ENCODE measurements at regions not wholly inside any gene's neighbourhood (a gene's known extent, or its start where the extent isn't known, plus 50 kb on each side); places are given as distances from the start of the nearest gene placed in this dataset.
"Not testable (repeated sequence)": the region's sequence is repeated elsewhere in the genome, so short reads cannot be mapped to it uniquely, and the experiment has no call there.

DNA sequence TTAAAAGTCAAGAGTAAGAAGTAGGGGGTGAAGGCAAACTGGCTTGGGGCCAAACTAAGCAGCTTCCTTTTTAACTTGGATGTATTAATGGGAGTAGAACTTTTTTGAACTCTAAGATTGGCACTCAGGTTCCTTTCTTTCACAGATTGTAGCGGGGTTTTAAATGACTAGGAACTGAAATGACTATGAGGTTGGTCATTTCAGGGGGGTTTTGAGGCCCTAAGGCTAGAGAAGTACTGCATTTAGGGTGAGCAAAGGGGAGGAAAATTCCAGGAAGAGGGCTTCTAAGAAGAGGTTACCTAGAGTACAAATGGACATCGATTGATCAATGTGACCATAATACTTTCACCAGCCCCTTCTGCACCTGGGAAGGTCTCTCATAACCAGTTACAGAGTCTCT is 381.8 kb downstream of the MLLT3 start:
- DNase-seq (ENCODE audit: low spot score): no peak

DNA sequence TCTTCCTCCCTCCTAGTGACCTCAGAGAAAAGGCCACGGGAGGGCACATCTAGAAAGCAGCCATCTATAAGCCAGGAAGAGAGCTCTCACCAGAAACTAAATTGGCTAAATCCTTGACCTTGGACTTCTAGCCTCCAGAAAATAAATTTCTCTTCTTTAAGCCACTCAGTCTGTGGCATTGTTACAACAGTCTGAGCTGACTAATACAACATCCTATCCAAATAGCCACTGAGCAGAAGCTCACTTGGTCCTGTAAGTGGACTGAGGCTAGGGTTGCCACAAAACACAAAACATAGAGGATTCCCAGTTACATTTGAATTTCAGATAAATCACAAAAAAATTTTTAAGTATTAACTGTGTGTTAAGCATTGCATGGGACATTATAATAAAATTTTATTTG is 383.4 kb downstream of the MLLT3 start:
- no peak for DNase-seq (ENCODE audit: low spot score)

GRCh38 chr9:20237686-20238085 is 384.6 kb downstream of the MLLT3 start:
- DNase-seq (ENCODE audit: low spot score): no peak

DNA sequence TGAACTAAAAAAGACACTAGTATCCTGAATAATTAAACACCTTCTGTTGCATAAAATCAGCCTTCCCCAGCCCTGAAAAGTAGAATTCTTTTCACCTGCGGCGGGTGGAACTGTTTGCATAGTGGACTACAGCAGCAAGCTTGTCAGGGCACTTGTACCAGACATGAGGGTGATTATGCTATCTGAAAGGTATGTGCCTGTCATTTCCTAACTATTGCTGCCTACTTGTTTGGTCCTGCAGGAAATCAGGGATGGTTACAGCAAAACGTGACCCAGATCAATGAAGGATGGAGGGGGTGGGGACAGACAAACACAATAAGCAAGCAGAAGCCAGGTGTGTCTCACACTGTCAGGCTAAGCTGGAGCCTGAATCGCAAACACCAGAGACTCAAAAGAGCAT is 385.6 kb downstream of the MLLT3 start:
- no peak for DNase-seq (ENCODE audit: low spot score)

DNA sequence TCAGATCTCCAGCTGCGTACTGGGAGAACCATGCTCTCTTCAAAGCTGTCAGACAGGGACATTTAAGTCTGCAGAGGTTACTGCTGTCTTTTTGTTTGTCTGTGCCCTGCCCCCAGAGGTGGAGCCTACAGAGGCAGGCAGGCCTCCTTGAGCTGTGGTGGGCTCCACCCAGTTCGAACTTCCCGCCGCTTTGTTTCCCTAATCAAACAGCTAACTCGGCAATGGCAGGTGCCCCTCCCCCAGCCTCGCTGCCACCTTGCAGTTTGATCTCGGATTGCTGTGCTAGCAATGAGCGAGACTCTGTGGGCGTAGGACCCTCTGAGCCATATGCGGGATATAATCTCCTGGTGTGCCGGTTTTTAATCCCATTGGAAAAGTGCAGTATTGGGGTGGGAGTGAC is 387.1 kb downstream of the MLLT3 start:
- DNase-seq (ENCODE audit: low spot score): not testable (repeated sequence)

DNA sequence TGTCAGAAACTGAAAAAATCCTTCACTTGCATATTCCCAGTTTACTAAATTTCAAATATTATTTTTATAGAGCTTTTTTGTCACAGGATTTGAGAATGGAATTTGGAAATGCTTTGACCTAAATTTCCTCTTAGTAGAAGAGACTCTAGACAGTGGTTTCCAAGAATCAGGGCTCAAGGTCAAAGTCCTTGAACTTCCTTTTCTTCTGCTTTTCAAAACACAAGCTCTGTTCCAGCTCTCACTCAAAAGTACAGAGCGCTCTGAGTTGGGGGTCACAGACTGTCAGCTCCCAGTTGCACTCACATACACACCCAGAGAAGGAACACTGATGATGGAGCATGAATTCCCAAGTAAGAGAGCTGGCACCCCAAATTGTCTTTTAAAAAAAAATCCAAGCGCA is 394.2 kb downstream of the MLLT3 start:
- DNase-seq (ENCODE audit: low spot score): no peak

DNA sequence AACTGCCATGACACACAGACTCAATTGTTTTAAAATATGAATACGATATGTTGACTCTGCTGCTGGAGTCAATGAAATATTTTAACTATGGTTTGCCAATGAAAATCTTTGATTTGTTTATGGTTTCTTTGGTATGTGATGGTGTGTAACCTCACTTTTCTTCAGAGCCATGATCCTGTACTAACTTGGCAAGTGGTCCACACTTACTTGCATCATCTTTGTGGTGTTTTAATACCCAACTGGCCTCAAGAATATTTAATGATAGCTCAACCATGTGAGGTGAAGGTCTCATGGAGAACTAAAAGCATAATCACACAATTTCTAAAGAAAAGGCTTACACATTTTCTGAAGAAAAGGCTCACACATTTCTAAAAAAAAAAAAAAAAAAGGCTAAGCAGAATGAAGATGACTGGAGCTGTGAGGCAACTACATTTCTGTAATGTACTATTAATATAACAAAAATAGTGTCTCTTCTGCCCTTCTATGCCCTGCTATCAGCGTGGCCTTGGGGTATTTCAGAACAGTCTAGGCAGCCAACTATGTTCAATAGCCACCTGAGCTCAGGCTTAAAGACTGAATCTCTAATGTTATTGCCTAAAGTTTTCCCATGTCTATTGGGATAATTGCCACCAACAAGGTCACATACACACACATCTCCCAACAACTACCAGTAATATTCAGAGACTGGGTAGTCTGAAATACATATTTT is 395.0 kb downstream of the MLLT3 start:
- DNase-seq (ENCODE audit: low spot score): no peak

DNA sequence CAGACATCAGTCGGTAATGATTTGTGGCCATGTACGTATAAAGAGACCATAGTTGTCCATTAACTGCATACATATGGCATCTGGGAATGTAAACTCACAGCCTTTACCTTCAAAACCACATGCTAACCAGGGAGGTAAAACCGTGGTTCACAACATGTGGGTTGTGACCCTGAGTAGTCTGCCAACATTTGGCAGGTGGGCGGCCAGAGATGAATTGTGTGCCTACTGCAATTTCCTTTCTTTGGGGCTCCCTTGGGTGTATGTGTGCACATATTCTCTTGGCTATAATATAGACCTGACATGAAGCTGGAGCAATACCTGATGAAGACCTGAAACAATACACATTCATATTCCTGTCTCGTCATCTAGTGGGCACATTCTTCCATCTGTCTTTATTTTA is 396.0 kb downstream of the MLLT3 start:
- no peak for DNase-seq (ENCODE audit: low spot score)

- no peak for DNase-seq (ENCODE audit: low spot score)
Measured at GRCh38 chr9:20225826-20226225, 396.5 kb downstream of the MLLT3 start.

GRCh38 chr9:20224756-20225155 is 397.5 kb downstream of the MLLT3 start:
- DNase-seq (ENCODE audit: low spot score): no peak

- no peak for DNase-seq (ENCODE audit: low spot score)
Measured at GRCh38 chr9:20220286-20220685, 402.0 kb downstream of the MLLT3 start.

GRCh38 chr9:20219437-20219836 is 402.9 kb downstream of the MLLT3 start:
- no peak for DNase-seq (ENCODE audit: low spot score)

DNA sequence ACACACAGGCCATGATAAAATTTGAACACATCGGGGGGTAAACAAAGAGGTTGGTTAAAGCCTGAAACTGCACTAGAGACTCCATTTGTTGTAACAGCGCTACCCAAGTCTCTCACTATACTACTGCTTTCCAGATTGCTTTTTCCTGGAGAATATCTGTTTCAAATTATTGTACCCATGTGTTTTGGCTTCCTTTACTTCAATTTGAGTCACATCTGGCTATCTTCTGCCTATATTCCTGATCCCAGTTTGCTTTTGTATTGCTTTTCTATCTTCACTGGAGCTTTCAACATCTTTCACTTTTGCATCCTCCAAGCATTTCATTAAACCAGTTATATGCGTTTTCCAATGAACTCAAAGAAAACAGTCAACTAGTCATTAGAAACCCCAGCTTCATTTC is 404.7 kb downstream of the MLLT3 start:
- DNase-seq (ENCODE audit: low spot score): no peak

GRCh38 chr9:20216438-20216837 is 405.9 kb downstream of the MLLT3 start:
- no peak for DNase-seq (ENCODE audit: low spot score)

- DNase-seq (ENCODE audit: low spot score): no peak
Measured at GRCh38 chr9:20215552-20215951, 406.7 kb downstream of the MLLT3 start.

DNA sequence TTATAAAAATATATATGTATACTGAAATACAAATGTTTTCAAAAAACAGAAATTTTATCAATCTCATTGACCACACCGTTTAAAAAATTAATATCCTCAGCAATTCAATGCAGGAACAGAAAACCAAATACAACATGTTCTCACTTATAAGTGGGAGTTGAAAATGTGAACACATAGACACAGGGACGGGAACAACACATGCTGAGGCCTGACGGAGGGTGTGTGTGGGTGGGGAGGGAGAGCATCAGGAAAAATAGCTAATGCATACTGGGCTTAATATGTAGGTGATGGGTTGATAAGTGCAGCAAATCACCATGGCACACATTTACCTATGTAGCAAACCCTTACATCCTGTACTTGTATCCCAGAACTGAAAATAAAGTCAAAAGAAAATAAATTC is 409.5 kb downstream of the MLLT3 start:
- DNase-seq (ENCODE audit: low spot score): no peak

- DNase-seq (ENCODE audit: low spot score): no peak
Measured at GRCh38 chr9:20209391-20210340, 412.6 kb downstream of the MLLT3 start.

DNA sequence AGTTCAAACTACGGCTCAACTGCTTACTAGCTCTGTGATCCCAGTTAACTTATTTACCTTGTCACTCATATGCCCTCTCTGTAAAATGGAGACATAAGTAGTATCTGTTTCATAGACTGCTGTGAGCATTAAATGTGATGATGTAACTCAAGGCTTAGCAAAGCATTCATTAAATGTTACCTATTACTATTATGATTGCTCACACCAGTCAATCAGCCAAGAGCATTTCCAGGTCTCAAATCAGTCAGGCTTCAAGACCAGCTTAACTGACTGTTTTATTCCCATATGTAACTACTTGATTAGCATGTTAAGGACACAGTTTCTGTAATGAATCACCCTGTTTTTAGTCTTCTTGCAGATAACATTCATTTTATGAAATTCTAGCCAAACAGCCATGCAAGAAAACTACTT is 413.3 kb downstream of the MLLT3 start:
- DNase-seq (ENCODE audit: low spot score): no peak

- no peak for DNase-seq (ENCODE audit: low spot score)
Measured at GRCh38 chr9:20208226-20208625, 414.1 kb downstream of the MLLT3 start.

DNA sequence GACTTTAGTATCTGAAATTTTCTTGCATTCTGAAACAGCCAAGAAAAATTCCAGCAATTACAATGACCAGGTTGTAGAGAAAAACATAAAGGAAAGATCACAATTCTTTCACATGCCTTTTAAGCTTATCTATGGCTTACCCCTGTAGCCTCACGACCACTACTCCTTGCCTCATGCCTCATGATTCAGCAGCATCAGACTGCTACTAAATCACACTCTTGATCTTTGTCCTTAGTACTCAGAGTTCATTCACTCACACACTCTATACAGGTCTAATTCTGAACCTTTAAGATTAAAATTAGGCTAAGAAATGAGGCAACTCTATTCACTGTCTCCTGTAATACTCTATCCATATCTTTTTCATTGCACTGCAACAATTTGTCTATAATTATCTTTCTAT is 415.1 kb downstream of the MLLT3 start:
- DNase-seq (ENCODE audit: low spot score): no peak

GRCh38 chr9:20205821-20206220 is 416.5 kb downstream of the MLLT3 start:
- no peak for DNase-seq (ENCODE audit: low spot score)

GRCh38 chr9:20200991-20201431 is 412.2 kb upstream of the SLC24A2 start:
- no peak for DNase-seq (ENCODE audit: low spot score)

DNA sequence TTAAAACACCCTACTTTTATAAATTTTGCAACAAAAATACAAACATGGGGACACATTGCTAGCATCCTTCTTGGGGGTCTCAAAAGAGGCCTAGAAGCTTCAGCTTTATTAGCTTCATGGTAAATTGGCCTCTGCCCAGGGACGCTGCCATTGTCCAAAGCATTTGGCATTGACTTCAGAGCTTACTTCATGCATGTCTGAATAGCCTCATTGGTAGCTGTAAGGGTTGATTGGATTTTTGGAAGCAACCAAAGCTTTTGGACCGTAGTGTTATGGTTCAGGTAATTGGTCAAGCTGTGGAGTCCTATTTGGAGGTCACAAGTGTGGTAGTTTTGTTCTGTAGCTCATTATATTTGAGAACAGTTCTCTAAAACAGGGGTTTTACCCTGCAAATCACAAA is 411.7 kb upstream of the SLC24A2 start:
- no peak for DNase-seq (ENCODE audit: low spot score)

All from SK-N-DZ (cell line).